GM19239 (cell line): ENCODE measurements at regions not wholly inside any gene's neighbourhood (a gene's known extent, or its start where the extent isn't known, plus 50 kb on each side); places are given as distances from the start of the nearest gene placed in this dataset.
"Not testable (repeated sequence)": the region's sequence is repeated elsewhere in the genome, so short reads cannot be mapped to it uniquely, and the experiment has no call there.

ENCODE experiments used
- DNase-seq: peaks from one replicate; pipeline ENCODE4 v3.0.0; 2011; ENCODE audit warnings: low spot score; ENCODE audit not compliant: insufficient read length
- FAIRE-seq: peaks from 2 replicates; lab custom pipeline; 2011; peaks lifted over from hg19 to GRCh38; lab: Jason Lieb, UNC

DNA sequence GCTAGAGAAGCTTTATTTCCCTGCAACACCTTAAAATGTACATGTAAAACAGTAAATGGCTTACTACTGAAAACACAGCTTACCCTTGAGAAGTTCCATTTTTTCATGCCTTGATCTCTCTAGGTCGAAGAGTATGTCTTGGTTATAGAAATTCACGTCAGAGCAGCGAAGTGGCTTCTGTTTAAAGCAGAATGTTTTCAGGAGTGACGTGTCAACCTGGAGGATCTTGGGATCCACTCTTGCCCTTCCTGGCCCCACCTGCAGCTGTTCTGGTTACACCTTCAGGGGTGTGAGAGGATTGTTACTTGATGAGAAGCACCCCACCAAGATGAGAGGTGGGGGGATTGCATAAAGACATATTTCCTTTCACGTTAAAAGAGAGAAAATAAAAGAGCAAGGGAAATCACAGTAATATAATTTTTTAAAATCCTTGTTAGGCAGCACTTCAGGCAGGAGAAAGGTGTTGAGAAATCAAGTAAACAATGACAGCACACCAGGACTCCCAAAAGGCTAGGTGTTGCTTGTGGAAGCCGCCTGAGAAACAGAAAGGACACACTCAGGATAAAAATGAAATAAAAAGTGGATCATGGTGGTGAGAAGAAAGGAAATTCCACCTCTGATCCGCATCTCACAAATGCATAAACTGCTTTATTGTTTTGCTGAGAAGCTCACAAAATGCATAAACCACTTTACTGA lies 149.7 kb downstream of the UNC5CL start:
- no peak for DNase-seq

DNA sequence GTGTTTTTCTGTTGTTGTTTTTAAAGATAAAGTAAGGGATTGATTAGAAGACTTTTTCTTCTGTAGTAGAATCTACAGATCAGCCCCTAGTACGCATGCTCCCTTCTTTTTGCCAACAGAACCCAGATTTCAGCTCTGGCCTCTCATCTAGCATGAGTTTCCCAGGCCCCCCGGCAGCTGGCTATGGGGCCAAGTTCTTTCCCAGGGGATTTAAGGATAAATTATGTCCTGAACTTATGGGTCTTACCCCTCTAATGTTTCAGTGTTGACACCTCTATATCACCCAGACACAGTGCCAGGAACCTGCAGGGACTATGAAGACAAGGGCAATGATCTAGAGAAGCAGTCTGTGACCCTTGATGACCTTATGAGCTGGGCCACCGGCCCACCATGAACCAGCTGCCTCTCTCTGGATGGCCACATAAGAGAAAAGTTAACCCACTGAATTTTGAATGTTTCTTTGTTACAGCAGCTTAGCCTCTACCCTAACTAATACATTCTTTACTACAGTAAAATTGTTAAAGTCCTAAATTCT lies 150.5 kb downstream of the UNC5CL start:
- no peak for DNase-seq

More for the DNA sequence above, 149.7 kb downstream of the UNC5CL start:
- no peak for FAIRE-seq

GRCh38 chr6:40887792-40888340 lies 151.2 kb downstream of the UNC5CL start:
- FAIRE-seq (no peak), DNase-seq (no peak)

More for the DNA sequence above, 150.5 kb downstream of the UNC5CL start:
- FAIRE-seq = no peak

DNA sequence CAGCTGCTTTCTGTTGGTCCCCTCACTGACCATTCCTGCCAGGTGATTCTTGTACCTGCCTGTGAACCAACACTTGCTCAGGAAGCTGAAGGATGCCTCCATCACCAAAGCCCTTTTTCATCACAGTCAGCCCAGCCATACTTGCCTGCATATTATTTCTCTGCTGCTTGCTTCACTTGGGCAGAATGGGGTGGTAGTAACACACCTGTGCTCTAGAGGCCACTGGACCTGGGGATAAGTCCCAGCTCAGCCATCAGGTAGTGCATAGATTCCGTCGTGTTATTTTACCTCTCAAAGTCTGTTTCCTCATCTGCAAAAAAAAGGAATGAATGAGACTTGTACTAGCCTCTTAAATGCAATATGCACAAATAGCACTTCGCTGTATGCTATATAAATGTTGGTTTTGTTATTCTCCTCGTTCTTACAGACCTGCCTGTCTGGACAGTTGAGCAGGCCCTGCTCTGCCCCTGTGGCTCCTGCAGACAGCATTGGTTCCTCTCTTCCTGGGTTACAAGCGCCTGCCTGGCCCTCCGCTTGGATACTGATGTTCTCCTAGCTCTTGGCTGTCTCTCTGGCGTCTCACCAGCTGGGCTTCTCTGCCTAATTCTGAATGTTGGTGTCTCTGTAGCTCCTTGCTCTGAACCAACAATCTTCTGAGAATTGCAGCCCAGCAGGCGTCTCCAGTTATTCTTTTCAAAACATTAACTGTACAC lies 151.8 kb downstream of the UNC5CL start:
- no peak for DNase-seq
- no peak for FAIRE-seq

DNA sequence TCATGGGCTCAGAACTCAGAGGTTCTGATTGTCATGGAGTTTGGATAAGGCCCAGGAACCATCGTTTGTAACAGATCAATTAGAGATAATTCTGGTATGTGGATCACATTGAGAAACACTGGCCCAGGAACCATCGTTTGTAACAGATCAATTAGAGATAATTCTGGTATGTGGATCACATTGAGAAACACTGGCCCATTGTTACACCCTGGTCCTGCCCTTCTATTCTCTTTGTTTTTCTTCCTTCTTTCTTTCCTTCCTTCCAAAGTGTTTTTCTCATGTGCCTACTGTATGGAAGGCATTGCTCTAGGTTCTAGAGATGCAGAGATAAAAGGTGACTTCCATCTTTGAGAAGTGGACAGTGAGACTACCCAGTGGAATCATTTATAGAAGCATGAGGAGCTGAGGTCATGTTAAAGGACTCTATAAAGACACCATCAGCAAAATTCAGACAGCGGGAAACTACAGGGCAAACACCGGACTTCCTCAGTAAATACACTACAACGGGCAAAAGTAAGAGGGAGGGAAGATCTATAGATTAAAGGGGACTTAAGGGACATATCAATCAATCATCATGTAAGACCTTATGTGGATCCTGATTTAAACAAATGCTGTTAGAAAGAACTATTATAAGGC lies 153.8 kb downstream of the UNC5CL start:
- DNase-seq (no peak), FAIRE-seq (no peak)

DNA sequence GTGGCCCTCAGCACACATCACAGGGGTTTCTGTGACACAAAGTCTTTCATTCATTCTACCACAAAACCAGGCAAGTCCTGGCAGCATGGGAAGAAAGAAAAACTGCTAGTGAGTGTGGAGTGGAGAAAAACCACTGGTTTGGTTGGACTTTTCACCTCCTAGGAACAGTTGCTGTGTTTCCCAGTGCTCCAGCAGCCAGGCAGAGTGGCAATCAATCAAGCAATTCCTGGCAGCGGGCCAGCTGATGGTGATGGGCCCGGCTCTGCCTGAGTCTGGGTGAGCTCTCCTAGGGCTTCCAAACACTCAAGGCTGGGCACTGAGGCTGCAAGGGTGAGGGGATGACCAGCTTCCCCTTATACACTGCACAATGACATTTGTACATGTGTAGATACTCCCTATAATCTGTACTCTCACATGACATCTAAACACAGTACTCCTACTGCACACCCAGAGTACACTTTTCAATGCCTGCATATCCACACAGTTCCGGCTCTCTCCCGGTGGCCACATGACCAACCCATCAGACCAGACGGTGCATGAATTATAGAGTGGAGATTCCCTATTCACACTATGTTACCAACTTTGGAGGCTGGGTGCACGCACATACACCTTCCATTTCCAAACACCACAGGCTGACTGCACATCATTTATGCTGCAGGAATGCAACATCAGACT lies 156.6 kb downstream of the UNC5CL start:
- DNase-seq (no peak), FAIRE-seq (no peak)

- no peak for DNase-seq
- no peak for FAIRE-seq
Measured at GRCh38 chr6:40881501-40881900, 157.5 kb downstream of the UNC5CL start.

- DNase-seq (no peak), FAIRE-seq (no peak)
Measured at GRCh38 chr6:40880906-40881305, 158.1 kb downstream of the UNC5CL start.

- DNase-seq (no peak), FAIRE-seq (no peak)
Measured at GRCh38 chr6:40879169-40879568, 159.9 kb downstream of the UNC5CL start.

- no peak for FAIRE-seq
- DNase-seq = no peak
Measured at GRCh38 chr6:40877362-40877761, 161.7 kb downstream of the UNC5CL start.

GRCh38 chr6:40876336-40876735 lies 162.7 kb downstream of the UNC5CL start:
- no peak for FAIRE-seq

DNA sequence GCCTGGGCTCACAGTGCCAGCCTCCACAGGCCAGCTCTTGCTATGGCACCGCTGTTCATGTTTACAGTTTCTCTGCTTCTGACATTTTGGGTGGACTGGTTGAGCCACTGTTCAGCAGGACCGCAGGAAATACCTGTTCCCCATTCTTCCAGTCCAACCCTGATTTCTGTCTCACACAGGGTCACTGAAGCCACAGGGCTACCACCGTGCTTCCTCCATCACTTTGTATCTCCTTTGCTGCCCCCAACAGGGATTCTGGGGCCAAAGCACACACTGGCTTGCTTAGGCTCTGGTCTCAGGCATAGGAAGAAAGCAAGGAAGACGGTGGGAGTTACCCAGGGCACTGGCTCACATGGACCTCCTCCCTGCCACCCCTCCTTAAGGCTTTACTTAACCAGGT lies 164.5 kb downstream of the UNC5CL start:
- DNase-seq (no peak), FAIRE-seq (no peak)

More at GRCh38 chr6:40876336-40876735, 162.7 kb downstream of the UNC5CL start:
- DNase-seq = no peak

DNA sequence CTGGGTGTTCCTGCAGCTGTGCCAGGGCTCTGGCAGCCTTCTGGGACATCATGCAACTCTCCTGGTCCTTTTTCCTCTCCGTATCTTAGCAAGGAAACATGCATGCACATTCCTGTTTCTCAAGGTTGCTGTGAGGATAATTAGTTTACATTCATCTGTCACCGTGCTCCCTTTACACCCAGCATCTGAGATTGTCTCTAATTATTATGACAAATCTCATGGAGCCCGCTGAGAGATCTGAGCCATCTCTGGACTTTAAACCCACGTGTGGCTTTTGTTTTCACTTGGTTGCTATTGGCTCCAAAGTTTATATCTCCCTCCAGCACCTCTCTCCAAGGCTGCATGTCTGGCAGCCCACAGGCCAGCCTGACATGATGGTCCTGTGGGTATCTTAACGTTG lies 167.6 kb downstream of the UNC5CL start:
- DNase-seq (no peak), FAIRE-seq (no peak)

DNA sequence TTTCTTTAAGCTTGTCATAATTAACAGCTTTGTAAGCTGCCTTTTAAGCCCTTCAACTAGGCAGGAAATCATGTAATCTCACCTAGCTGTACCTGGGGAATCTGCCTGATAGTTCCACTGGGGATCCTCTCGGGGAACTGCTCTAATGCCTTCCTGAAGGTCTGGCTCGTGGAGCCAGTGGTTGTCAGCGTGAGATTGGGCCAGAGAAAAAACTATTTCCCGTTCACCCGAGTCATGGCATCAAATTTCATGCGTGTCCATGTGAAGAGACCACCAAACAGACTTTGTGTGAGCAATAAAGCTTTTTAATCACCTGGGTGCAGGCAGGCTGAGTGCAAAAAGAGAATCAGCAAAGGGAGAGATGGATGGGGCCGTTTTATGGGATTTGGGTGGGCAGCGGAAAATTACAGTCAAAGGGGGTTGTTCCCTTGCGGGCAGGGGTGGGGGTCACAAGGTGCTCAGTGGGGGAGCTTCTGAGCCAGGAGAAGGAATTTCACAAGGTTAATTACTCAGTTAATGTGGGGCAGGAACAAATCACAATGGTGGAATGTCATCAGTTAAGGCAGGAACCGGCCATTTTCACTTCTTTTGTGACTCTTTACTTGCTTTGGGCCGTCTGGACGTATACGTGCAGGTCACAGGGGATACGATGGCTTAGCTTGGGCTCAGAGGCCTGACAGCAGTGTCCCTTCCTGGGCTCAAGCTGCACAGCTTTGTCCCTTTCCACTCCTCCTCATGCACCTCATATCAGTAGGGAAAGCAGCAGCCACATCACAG lies 170.7 kb downstream of the UNC5CL start:
- not testable (repeated sequence) for FAIRE-seq, DNase-seq

- DNase-seq, FAIRE-seq: not testable (repeated sequence)
Measured at GRCh38 chr6:40867527-40867926, 171.5 kb downstream of the UNC5CL start.

- FAIRE-seq, DNase-seq: not testable (repeated sequence)
Measured at GRCh38 chr6:40865259-40865658, 173.8 kb downstream of the UNC5CL start.

DNA sequence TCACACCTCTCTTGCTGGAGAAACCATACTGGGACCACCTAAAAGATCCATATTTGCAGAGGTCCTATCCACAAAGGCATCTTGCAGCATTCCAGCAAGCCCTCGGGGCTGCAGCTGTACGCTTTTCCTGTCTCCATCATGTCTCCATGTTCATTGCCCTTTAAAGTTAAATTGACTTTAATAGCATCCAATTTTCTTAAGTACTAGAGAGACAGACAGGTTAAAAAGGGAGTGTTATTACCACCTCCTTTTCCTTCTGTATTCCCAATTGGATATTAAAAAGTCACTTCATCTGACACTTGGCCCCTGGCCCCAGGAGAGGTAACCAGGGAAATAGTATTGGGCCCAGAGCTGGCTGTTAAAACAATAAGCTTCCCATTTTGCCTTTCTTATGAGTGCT lies 178.6 kb downstream of the UNC5CL start:
- FAIRE-seq (no peak), DNase-seq (no peak)

DNA sequence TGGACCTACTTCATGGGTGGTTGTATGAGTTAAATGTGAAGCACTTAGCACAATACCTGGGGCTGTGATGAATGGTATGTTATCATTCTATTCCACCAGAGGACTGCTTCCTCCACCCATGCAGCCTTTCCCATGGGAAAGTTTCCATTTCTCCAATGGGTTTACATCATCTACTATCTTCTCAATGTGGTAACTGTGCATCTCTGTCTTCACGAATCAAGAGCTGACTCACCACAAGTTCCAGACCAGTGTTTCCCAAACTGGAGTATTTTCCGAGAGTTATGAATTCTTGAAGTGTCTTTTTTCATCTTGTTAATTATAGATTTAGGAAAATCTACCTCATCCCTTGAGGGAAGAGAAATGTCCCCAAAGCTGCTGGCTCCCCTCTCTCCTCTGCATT lies 182.8 kb downstream of the UNC5CL start:
- DNase-seq (no peak), FAIRE-seq (no peak)

DNA sequence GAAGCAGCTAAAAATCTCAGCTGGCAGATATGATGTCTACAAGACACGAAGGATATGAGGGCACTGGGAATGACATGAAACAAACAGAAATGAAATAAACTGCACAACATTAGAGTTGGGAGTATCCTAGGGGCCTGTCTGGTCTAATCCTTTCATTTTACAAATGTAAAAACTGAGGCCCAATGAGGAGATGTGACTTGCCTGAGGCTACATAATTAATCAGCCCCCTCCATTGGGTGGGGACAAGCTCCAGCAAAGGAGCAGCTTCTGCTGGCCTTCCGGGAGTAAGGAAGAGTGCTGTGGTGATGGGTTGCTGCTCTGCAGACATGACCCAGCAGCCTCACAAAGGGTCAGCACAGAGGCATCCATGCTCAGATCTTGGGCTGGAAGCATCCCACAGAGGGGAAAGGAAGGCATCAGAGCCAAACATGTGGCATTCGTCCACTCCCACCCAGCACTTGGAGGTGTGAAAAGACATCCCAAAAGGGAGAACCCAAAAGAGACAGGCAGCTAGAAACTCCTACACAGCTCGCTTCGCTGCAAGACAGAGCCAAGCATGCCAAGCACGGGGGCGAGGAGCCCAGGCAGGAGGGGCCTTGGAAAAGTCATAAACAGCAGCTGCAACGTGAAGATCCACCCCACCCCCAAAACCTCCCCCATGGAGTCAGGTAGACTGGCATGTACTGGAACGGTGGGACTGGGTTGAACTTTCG lies 183.7 kb downstream of the UNC5CL start:
- FAIRE-seq = no peak
- no peak for DNase-seq
